Ishikawa (cell line): ENCODE measurements at regions not wholly inside any gene's neighbourhood (a gene's known extent, or its start where the extent isn't known, plus 50 kb on each side); places are given as distances from the start of the nearest gene placed in this dataset.

Experiments
- CEBPB ChIP-seq: IDR thresholded peaks from 2 replicates; pipeline ENCODE4 v1.6.1; 2012
- CREB1 ChIP-seq: IDR thresholded peaks from 2 replicates; pipeline ENCODE4 v1.6.1; 2012; ENCODE audit warnings: low read depth
- EGR1 ChIP-seq: IDR thresholded peaks from 2 replicates; pipeline ENCODE4 v1.6.1; 2012
- EP300 ChIP-seq: IDR thresholded peaks from 2 replicates; pipeline ENCODE4 v1.6.1; 2012; ENCODE audit warnings: borderline replicate concordance
- FOXM1 ChIP-seq: IDR thresholded peaks from 2 replicates; pipeline ENCODE4 v1.6.1; 2012; ENCODE audit warnings: low read depth, borderline replicate concordance
- NFIC ChIP-seq: IDR thresholded peaks from 2 replicates; pipeline ENCODE4 v1.6.1; 2012
- RAD21 ChIP-seq: IDR thresholded peaks from 2 replicates; pipeline ENCODE4 v1.6.1; 2012; ENCODE audit warnings: low read depth
- TAF1 ChIP-seq: IDR thresholded peaks from 2 replicates; pipeline ENCODE4 v1.6.1; 2012; ENCODE audit warnings: low read depth, mild to moderate bottlenecking
- TCF12 ChIP-seq: IDR thresholded peaks from 2 replicates; pipeline ENCODE4 v1.6.1; 2012; ENCODE audit warnings: low read depth
- TEAD4 ChIP-seq: IDR thresholded peaks from 2 replicates; pipeline ENCODE4 v1.6.1; 2012
- USF1 ChIP-seq: IDR thresholded peaks from 2 replicates; pipeline ENCODE4 v1.6.1; 2012
- YY1 ChIP-seq: IDR thresholded peaks from 2 replicates; pipeline ENCODE4 v1.6.1; 2012; ENCODE audit warnings: low read depth
- ZBTB7A ChIP-seq: IDR thresholded peaks from 2 replicates; pipeline ENCODE4 v1.6.1; 2012; ENCODE audit warnings: low read depth
- TF ChIP-seq, protein P1 (sequence below): IDR thresholded peaks from 2 replicates; pipeline ENCODE4 v1.6.1; 2012; ENCODE audit warnings: low read depth, mild to moderate bottlenecking
- TF ChIP-seq, protein P2 (sequence below): IDR thresholded peaks from 2 replicates; pipeline ENCODE4 v1.6.1; 2012

GRCh38 chr10:83062871-83063270, 1076.4 kb upstream of the GHITM start:
- TF ChIP-seq TEAD4 (no peak), TAF1 (no peak), ZBTB7A (no peak), YY1 (no peak), TCF12 (no peak), EGR1 (no peak), USF1 (no peak), FOXM1 (no peak), CEBPB (no peak), EP300 (no peak)
- TF ChIP-seq, protein P1, sequence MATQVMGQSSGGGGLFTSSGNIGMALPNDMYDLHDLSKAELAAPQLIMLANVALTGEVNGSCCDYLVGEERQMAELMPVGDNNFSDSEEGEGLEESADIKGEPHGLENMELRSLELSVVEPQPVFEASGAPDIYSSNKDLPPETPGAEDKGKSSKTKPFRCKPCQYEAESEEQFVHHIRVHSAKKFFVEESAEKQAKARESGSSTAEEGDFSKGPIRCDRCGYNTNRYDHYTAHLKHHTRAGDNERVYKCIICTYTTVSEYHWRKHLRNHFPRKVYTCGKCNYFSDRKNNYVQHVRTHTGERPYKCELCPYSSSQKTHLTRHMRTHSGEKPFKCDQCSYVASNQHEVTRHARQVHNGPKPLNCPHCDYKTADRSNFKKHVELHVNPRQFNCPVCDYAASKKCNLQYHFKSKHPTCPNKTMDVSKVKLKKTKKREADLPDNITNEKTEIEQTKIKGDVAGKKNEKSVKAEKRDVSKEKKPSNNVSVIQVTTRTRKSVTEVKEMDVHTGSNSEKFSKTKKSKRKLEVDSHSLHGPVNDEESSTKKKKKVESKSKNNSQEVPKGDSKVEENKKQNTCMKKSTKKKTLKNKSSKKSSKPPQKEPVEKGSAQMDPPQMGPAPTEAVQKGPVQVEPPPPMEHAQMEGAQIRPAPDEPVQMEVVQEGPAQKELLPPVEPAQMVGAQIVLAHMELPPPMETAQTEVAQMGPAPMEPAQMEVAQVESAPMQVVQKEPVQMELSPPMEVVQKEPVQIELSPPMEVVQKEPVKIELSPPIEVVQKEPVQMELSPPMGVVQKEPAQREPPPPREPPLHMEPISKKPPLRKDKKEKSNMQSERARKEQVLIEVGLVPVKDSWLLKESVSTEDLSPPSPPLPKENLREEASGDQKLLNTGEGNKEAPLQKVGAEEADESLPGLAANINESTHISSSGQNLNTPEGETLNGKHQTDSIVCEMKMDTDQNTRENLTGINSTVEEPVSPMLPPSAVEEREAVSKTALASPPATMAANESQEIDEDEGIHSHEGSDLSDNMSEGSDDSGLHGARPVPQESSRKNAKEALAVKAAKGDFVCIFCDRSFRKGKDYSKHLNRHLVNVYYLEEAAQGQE = no peak
- TF ChIP-seq, protein P2, sequence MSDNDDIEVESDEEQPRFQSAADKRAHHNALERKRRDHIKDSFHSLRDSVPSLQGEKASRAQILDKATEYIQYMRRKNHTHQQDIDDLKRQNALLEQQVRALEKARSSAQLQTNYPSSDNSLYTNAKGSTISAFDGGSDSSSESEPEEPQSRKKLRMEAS = no peak

GRCh38 chr10:83073472-83073871, 1065.8 kb upstream of the GHITM start:
- TF ChIP-seq, protein P2 = no peak
- TF ChIP-seq CREB1 (no peak), CEBPB (no peak), TAF1 (no peak), ZBTB7A (no peak), NFIC (no peak), TEAD4 (no peak), USF1 (no peak), YY1 (no peak), EGR1 (no peak), TCF12 (no peak), EP300 (no peak), FOXM1 (no peak), RAD21 (no peak)
- TF ChIP-seq, protein P1 = no peak

- TF ChIP-seq, protein P2 = no peak
- no peak for TF ChIP-seq EP300
- TF ChIP-seq RAD21 = no peak
- no peak for TF ChIP-seq FOXM1
Measured at GRCh38 chr10:83075016-83075814, 1064.1 kb upstream of the GHITM start.

DNA sequence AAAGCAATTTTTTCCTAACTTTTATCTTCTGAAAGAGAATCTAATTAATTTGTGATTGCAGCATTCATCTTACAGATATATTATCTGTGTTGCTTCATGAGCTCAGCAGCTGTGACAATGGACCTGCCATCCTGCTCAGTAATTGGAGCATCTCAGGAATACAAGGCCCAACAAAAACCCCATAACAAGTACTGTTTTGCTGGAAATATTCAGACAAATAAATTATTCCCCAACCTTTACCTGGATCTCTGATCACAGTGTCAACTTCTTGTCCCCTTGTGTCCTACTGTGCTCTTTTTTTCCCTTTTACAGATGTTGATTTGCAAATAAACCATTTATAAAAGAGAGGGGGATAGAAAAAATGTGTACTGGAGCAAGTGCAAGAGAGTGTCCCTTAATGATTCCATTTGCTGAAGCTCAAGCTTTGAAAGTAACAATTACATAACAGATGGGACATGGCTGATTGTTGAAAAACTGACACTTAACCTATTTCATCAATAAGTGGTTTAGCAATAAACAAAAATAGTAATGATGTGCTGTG, 1063.4 kb upstream of the GHITM start:
- TF ChIP-seq YY1 (no peak), NFIC (no peak), EGR1 (no peak), TAF1 (no peak), CEBPB (no peak), TEAD4 (no peak), EP300 (no peak), USF1 (no peak), TCF12 (no peak), FOXM1 (no peak), ZBTB7A (no peak)
- TF ChIP-seq, protein P2 = no peak

DNA sequence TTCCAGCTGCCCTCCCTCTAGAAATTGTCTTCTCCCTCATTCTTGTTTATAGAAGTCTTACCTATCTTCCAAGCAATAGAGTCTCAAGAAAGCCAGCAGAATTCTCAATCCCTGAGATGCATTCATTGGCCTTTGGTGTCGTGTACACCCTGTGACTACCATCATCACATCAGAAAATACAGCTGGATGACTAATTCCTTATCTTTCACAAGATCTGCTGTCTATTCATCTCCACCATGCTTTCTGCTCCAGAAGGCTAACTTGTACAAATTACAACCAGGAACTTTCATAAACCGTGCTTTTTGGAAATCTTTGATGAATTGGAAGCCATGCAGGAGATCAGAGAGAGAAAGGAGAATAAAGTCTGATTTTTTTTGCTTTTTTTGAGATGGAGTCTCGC, 1062.9 kb upstream of the GHITM start:
- no peak for TF ChIP-seq NFIC
- TF ChIP-seq YY1 = no peak
- no peak for TF ChIP-seq EP300
- TF ChIP-seq ZBTB7A = no peak
- no peak for TF ChIP-seq RAD21
- no peak for TF ChIP-seq USF1
- TF ChIP-seq EGR1 = no peak
- TF ChIP-seq, protein P2 = no peak
- TF ChIP-seq TEAD4 = no peak
- no peak for TF ChIP-seq CEBPB
- TF ChIP-seq, protein P1 = no peak
- no peak for TF ChIP-seq CREB1
- no peak for TF ChIP-seq FOXM1
- no peak for TF ChIP-seq TCF12
- no peak for TF ChIP-seq TAF1
